HG03432 (cell line): ENCODE measurements at regions not wholly inside any gene's neighbourhood (a gene's known extent, or its start where the extent isn't known, plus 50 kb on each side); places are given as distances from the start of the nearest gene placed in this dataset.

Source experiments
- ATAC-seq: cut with Tn5 transposase; IDR thresholded peaks from one replicate; pipeline ENCODE4 v1.9.1; 2021; ENCODE audit warnings: mild to moderate bottlenecking, moderate library complexity; ENCODE audit not compliant: unreplicated experiment

DNA sequence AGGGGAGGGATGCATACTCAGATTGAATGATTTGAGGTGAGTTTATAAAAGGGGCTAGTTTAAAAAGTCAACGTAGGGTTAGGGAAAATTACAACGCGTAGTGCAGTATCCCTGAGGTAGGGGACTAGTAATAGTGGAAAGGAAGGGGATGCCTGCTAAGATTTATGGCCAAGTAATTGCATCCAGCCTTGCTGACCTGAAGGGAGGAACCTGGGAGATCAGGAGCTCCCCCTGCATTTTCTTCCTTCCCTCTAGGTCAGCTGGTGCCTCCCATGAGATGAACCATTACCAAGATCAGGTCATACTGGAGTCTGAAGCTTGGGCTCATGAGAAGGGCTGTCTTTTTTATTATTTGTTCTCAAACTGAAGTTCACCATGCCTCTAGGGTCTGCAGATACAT is 606.6 kb downstream of the TMEM114 start:
- no peak for ATAC-seq

DNA sequence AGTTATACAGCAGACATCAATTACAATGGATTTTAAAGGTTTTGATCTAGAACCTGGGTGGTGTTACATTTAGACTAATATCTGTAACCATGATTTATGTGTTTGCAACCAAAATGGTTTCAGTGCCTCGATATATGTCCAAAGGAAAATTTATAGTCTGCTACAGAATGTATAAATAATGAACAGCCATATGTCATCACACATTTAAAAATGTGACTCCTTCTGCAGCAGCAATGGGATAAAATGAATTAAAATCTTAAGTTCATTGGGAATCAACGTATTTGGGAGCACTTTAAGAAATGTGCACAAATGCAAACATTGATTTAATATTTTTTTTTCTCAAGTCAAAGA is 610.2 kb downstream of the TMEM114 start:
- ATAC-seq = no peak

DNA sequence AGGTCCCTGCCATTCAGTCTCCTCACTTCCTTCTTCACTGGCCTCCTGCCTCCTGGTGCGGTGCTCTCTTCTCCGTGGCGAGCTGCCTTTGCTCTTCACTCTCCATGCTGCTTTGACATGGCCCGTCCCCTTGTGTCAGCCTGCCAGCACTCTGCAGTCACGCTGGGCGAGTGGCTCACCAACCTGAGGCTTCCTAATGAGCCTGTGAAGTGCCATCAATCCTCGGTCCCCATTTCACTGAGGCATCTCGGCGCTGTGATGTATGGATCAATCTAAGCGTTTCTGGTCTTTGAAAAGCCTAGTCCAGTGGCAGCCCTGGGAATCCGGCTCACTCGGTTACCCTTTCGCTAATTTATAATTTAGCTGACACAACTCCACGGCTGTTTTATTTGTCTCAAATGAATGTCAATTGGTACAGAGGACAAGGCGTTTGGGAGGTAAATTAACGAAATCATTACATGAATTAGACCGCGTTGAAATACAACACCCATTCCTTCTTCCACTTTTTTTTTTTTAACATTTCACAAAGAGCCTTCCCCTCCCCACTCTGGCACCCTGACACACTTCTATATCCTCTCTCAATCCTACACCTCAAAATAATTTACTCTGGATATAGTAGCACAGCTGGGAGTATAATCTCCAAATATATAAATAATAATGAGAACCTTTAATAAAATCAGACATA is 610.7 kb downstream of the TMEM114 start:
- no peak for ATAC-seq

DNA sequence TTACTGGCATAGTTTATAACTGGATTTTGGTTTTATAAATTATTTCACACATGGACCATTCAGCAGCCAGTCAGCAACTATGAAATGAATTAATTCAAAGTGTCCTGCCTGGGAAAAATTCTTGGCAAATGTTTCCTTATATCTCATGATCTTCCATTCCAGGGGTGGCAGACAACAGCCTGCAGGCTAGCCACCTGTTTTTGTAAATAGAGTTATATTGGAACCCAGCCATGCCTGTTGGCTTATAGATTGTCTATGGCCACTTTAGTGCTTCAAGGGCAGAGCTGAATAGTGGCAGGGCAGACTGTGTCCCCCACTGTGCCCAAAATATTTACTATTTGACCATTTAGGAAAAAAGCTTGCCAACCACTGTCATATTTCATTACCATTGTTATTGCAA is 613.7 kb downstream of the TMEM114 start:
- ATAC-seq = no peak

DNA sequence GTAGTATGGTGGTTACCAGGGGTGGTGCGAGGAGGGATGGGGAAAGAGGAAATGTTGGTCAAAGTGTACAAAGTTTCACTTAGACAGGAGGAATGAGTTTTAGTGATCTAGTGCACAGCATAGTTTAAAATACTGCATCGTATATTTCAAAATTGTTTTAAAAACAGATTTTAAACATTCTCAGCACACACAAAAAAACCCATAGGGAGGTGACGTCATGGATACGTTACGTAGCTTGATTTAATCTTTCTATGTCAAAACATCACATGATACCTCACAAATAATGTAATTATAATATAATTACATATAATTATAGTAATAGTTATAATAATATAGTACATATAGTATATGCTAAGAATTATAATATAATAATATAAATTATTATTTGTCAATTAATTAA is 614.2 kb downstream of the TMEM114 start:
- ATAC-seq = no peak

DNA sequence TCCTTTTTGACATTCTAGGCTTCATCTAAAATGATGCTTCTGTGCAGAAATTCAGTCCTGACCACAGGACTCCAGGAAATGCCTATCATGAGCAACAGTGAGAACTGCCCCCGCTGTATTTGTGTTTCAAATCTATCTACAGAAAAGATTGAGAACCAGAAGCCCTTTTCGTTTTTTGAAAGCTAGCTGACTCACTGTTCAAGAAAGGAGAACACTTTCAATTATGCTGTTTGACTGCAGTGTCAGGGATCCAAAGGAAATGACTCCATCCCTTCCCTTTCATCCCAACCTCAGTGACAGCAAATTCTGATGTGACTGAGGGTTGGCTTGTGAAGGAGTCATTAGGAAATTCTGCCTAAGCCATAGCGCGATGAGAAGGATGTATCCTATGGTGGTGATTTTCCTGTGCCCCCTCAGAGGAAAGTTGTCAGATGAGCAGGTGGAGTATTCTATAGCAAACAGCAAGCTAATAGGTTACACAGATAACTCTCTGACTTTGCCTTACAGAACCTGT is 622.3 kb downstream of the TMEM114 start:
- no peak for ATAC-seq

DNA sequence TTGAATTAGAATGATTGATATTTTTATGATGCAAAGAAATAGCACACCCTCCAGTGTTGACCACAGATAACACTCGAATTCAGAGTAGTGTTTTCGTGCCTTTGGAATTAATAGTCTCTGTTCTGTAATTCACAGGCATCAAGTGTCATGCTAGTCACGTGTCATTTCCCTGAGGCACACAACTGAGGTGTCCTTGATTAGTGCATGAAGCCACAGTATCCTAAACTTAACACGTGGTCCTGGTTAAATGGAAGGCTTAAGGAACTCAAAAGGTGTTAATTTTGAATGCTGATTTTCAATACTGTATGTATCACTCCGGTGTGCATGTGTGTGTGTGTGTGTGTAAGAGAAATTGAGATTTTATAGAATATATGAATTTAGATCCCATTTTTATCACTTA is 625.6 kb downstream of the TMEM114 start:
- no peak for ATAC-seq

DNA sequence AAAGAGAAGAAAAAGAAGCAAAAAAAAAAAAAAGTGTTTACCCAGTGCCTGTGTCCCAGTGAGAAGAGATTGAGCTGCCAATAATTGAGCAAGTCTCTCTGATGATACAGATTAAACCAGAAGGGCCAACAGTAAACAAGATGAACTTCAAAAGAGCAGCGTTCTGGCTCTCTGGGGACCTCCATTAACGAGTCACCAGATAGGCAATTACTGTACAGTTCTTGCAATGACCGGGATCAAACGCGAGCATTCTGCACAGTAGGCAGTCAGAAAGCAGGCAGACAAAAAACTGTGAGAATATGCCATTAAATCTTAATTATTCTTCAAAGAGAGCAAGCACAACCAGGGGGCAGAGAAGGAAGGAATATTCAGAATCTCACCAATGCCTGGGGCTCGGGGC is 626.1 kb downstream of the TMEM114 start:
- ATAC-seq = no peak

DNA sequence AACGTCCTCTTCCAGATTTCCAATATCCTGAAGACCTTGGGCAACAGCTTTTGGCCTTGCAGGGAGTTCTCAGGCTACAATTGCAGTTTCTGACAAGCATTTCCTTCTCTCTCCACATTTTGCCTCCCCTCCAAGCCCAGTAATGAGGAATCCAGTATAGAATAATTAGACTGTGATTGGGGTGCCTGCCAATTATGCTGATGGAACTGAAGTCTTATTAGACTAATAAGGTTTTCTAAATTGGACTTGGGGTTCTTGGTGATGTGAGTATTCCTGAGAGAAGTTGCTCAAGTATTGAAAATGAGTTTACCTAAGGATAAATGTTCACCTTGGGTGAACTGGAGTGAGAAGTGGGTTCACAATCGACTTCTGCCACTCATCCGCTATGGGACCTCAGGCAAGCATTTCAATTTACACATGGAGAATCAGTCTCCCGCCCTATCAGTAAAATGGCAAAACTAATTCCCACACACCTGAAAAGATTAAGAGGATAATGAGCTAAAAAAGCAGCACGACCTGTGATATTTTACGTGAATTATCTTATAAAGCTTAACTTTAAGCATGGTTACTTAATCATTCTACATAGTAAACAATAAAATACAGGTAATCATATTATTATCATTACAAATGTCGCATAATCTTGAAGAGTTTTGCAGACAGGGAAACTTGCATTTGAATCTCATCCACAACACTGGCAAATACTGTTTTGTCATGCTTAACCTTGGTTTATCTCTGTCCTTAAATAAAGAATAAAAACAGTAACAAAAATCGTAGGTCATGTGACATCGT is 628.0 kb downstream of the TMEM114 start:
- ATAC-seq = no peak

DNA sequence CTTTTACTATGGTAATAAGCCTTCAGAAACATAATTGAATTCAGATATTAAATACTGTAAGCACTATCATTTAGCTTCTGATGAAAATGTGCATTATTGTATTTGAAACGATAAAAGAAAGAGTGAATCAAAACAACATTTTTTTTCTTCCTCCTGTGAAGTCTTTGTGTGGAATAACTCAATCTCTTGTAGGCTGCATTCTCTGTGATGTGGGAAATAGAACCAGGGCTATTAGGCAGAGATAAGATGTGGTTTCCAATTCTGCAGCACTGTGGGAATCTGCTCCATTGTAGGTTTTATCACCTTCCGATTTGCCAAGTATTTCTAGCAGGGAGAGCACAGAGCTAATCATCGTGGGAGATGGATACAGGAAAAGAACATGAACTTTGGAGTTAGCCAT is 624.5 kb downstream of the RBFOX1 start:
- no peak for ATAC-seq

DNA sequence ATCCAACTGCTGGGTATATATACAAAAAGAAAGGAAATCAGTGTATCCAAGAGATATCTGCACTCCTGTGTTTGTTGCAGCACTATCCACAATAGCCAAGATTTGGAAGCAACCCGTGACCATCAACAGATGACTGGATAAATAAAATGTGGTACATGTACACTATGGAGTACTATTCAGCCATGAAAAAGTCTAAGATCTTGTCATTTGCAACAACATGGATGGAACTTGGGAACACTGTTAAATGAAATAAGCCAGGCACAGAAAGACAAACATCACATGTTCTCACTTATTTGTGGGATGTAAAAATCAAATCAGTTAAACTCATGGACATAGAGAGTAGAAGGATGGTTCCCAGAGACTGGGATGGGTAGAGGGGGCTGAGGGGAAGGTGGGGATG is 620.7 kb downstream of the RBFOX1 start:
- ATAC-seq = no peak

DNA sequence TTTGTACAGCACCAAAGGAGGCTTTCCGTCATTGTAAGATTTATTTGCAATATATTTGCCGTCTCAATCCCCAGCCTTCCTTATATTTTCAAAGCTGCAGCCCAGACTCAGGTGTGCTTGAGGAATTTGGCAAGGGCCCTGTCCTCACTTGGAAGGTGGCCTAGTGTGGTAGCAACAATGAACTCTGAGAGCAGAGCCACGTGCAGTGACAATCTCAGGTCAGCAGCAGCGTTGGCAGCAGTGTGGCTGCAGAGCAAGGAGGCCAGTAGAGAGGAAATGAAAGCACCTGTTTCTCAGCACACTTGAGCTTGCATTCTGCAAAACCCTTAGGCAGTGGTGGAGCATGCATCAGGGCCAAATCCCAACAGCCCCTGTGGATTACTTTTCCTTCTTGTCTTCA is 613.5 kb downstream of the RBFOX1 start:
- no peak for ATAC-seq

DNA sequence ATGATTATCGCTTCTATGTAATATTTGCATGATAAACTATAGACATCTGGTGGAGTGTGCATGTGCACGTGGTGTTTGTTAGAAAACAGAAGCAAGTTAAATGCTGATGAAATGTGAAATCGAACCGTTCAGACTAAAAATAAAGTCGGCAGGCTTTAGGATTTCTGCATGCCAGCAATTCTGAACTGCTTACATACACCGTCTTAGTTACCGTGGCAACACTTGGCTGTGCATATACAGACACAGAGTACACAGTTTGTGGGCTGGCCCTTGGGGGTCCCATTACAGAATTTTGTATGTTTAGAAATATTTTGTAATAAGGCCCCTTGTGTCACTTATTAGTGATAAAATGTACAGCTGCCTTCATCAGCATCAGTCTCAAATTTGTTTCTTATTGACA is 605.5 kb downstream of the RBFOX1 start:
- no peak for ATAC-seq

DNA sequence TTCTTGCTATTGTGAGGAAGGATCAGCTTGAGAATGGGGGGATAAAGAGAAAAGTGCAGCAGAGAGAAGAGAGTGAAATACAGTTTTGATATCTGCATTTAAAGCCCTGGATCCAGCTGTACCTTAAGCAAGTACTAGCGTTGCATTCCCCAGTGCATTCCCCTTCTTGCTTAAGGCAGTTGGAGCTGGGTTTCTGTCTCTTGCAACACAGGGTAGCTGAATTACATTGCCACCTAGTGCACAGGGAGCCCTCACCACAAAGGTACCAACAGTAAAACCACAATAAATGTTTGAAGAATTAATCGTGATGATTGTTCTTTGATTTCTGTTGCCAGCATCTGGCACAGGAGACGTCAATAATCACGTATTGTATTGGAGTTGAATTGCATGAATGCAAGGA is 588.7 kb downstream of the RBFOX1 start:
- ATAC-seq = no peak

DNA sequence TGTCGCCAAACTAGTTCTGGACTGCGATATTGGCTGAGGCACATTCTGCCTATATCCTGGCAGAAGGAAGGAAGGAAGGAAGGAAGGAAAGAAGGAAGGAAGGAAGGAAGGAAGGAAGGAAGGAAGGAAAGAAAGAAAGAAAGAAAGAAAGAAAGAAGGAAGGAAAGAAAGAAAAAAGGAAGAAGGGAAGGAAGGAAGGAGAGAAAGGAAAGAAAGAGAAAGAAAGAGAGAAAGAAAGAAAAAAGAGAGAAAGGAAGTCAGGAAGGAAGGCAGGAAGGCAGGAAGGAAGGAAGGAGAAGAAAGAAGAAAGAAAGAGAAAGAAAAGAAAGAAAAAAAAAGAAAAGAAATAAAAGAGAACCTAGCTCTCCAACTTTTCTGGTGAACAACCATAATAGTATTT is 587.1 kb downstream of the RBFOX1 start:
- no peak for ATAC-seq

DNA sequence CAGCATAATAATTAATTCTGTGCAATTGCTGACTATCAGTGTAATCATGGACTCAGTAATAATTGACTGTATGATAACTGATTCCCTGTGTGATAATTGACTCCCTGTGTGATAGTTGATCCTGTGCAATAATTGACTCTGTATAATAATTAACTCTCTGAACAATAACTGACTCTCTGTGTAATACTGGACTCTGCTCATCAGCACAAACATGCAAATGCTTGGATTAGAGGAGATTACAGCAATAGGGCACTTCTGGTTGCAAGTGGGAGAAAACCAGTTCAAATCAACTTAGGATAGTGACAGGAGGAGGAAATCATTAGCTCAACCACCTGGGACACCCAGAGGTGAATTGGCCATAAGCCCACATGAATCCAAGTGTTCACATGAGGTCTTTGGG is 582.1 kb downstream of the RBFOX1 start:
- ATAC-seq = no peak

DNA sequence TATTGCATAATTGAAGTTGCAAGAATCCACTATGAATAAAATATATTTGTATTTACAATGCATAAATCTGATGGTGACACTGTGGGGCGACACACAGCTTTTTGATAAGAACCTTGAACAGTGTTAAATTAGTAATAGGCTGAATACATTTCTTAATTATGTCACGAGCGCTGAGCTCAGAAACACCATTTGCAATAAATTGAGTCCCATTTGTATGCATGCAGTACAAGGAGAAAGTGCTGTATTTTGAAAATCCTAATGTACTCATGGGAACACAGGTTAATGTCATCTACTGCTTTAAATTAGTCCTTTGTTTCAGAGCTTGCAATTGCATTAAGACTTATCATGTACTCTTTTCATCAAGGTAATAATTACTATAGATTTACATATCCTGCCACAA is 579.5 kb downstream of the RBFOX1 start:
- ATAC-seq = no peak

DNA sequence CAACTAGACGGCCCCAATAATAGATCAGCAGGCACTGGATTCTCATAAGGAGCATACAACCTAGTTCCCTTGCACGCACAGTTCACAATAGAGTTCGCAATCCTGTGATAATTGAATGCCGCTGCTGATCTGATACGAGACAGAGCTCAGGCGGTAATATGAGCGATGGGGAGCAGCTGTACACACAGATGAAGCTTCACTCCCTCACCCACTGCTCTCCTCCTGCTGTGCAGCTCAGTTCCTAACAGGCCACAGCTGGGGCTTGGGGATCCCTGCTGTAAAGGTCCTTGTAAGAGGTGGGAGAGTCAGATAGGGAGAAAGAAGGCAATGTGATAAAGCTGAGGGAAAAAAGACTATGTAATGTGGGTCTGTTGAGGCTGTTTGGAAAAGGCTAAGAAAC is 577.5 kb downstream of the RBFOX1 start:
- ATAC-seq = no peak

DNA sequence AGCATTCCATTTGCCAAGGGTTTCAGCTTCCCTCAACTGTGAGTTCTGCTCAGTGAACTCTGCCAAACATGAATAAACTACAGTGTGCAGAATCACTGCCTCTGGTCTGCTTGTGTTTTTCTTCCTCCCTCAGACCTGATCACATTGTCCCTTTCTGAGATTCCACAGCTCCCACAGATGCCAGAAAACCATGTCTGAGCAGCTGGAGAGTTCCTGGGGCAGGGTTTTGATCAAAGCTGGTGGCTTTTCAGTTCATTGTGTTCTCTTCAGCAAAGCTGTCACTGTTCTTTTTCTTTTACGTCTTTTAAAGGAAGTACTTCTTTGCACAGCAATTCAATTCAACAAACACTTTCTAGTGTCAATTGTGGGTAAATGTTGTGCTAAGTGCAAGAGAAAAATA is 555.8 kb downstream of the RBFOX1 start:
- no peak for ATAC-seq

DNA sequence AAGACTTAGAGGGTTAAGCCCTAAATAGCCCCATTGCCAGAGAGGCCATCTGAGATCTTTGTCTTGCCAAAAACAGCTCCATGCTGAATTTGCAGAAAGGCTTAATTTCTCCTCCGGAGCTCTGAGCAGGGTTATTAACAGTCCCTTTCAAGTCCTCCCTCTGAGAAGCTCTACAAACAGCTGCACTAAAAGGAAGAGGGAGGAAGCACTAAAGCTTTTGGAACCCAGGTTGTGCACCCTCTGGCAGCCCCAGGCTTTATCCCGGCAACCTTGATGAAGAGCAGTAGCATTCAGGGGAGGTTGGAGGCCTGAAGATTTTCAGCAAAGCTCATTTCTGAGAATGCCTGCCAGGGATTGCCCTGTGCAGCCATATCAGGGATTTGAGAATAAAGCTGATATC is 554.7 kb downstream of the RBFOX1 start:
- no peak for ATAC-seq

DNA sequence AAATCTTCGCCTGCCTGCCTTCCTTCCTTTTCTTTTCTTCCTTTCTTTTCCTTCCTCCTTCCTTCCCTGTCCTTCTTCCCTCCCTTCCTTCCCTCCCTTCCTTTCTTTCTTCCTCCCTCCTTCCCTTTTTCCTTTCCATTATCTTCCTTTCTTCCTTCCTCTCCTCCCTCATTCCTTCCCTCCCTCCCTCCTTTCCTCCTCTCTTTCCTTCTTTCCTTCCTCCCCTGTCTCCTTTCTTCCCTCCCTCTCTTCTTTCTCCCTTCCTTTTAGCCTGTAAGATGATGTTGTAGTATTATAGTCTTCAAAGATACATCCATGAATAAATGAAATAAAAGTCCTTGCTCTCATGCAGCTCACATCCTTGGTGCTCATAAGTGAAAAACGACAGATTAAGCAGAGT is 539.3 kb downstream of the RBFOX1 start:
- ATAC-seq = no peak

DNA sequence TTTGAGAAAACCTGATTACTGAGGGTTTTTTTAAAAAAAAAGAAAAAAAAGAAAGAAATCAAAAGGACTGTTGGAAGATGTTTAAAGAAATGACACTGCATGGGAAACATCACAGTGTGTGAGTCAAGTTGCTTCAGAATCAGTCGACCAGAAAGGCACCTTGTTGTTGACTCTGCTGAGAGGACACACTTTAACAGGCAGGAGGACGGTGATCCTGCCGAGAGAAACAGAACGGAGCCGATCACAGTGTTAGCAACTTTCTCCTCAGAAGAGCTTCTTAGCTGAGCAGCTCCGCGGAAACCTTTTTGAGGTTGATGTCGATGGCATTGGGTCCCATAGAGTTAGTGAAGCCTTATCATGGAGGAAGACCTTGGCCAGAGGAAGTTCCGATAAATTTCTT is 538.7 kb downstream of the RBFOX1 start:
- no peak for ATAC-seq

DNA sequence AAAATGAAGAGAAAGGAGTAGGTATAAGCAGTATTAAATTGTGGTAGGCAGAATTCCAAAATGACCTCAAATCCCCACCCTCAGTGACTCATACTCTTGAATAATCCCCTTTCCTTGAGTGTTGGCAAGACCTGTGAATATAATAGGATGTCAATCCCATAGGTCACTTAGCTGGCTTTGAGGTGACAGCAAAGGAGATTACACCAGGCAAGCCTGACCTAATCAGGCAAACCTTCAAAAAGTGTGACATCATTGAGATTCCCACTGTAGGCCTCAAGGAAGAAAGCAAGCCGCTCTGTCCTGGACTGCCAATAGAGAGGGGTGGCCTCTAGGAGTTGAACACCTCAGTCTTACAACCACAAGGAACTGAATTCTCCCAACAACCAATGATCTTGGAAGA is 535.2 kb downstream of the RBFOX1 start:
- no peak for ATAC-seq
